AG08396 (cell line): ENCODE measurements at regions not wholly inside any gene's neighbourhood (a gene's known extent, or its start where the extent isn't known, plus 50 kb on each side); places are given as distances from the start of the nearest gene placed in this dataset.
"Not testable (repeated sequence)": the region's sequence is repeated elsewhere in the genome, so short reads cannot be mapped to it uniquely, and the experiment has no call there.

Experiments
- DNase-seq: peaks from one replicate; pipeline ENCODE4 v3.0.0; 2012; ENCODE audit warnings: low spot score, mixed read lengths

DNA sequence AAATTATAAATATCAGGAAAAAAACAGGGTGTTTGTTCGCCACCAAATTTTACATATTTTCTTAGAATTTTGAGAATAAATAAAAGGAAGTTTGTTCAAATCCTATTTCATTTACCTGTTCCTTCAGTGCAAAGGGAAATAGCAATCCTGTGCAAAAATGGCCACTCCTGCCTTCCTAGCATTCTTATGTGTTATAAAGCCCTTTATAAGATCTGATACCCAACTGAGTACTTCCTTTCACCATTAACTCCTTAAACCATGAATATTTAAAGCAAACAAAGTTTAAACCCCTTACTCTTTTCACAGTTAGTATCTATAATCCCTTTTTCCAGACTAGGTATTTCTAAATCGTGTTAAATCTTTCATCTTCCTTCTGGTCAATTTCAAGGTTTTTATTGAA, 427.8 kb downstream of the NR4A2 start:
- no peak for DNase-seq

DNA sequence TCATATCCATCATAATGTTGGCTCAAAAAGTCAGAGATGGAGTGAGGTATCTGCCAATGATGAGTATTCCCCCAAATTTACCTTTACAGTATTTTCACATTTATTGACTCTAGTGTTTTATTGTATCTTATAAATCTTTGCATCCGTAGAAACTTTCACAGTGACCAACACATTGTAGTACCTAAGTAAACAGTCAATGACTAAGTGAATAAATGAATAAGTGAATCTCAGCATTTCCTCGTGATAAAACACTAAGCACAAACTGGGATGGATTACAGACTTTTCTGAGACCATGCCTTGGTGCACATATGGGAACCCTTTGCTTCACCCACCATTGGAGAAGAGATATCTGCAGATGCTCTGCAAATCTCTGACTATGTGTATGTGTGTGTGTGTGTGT, 429.9 kb downstream of the NR4A2 start:
- no peak for DNase-seq

DNA sequence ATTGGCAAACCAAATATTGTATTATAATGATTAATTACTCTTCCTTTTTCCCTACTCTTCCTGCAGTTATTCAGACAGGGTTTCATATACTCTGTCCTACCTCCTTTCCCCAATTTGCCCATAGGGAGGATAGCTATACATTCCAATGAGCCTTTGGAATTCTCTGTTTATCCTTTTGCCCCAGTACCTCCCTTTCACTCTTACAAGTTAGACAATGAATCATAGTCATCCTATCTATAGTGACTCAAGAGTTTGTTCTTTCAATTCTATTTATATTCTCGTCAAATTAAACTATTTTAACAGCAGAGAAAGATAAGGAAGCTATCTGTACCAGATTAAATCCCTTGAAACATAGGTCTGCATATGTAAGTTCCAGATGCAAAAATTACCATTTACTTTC, 437.5 kb downstream of the NR4A2 start:
- no peak for DNase-seq

DNA sequence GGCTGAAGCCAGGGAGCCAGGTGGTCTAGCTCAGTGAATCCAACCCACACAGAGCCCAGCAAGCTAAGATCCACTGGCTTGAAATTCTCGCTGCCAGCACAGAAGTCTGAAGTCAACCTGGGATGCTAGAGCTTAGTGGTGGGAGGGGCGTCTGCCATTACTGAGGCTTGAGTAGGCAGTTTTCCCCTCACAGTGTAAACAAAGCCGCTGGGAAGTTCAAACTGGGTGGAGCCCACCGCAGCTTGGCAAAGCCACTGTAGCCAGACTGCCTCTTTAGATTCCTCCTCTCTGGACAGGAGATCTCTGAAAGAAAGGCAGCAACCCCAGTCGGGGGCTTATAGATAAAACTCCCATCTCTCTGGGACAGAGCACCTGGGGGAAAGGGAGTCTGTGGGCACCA, 452.1 kb downstream of the NR4A2 start:
- DNase-seq = not testable (repeated sequence)

DNA sequence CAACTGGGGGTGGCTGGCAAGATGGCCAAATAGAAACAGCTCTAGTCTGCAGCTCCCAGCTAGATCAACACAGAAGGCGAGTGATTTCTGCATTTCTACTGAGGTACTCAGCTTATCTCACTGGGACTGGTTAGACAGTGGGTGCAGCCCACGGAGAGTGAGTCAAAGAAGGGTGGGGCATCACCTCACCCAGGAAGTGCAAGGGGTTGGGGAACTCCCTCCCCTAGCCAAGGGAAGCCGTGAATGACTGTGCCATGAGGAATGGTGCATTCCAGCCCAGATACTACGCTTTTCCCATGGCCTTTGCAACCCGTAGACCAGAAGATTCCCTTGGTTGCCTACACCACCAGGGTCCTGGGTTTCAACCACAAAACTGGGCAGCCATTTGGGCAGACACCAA, 452.6 kb downstream of the NR4A2 start:
- not testable (repeated sequence) for DNase-seq

DNA sequence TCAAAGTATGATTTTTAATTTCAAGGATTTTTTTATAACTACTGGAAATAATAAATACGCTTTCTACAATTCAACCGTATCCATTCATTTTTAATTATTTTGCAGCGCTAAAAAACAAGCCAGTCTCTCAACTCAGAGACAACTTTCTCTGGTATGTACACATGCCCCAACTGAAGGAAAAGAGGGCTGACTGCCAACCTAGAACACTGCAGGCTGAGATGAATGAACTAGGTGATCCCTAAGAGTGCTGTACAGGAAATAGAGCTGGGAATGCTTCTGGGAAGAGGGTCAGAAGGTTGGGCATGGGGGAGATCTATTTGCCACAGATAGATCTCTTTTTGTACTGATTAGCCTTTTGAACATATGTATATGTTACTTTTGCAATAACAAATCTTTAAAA, 460.1 kb downstream of the NR4A2 start:
- no peak for DNase-seq

DNA sequence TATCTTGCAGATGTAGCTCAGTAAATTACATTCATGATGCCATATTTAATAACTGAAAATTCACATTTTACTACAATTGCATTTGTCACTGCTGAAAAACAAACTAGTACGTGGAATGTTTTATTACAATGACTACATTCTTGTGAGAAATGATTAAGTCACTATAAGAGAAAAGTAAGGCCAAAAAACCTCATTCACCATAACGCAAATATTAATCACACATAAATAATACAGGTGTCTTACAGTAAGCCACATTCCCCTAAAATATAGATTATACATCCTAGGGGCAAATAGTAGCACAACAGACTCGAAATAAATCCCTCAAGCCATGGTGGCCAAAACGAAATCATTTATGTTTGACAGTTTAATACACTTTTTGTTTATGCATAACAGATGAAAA, 460.6 kb downstream of the NR4A2 start:
- no peak for DNase-seq

DNA sequence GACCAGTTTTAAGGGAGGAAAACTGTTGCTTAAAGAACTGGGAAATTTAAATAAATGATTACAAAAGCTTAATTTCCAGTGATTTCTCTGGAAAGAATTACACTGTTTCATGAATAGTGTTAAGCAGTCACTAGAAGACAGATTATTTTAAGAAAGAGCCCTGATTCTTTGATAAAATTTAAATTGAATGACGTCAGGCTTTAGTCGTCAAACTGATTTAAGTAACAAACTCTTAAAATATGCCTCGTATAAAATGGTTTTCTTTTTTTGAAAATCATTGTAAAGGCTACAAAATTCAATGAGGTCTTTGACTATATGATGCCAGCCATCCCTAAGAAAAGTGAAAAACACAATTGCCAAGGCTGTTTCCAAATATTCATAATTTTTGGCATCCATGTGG, 465.0 kb downstream of the NR4A2 start:
- no peak for DNase-seq

DNA sequence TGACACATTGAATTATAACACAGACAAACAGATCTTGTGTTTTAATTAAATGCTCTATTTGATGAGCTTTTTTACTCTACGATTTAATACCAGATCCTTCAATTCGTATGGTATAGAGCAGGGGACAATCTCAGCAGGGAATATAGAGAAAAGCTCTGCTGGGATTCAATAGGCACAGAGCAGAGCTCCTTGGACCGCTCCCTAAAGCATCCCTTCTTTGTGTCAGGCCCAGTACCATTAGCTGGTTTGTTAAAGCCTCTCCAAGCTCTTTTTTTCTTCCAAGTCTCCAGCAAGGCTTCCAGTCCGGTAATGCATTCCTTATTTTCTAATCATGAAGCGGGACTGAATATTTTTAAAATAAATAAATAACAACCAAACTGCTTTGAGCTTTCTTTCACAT, 466.0 kb downstream of the NR4A2 start:
- no peak for DNase-seq

DNA sequence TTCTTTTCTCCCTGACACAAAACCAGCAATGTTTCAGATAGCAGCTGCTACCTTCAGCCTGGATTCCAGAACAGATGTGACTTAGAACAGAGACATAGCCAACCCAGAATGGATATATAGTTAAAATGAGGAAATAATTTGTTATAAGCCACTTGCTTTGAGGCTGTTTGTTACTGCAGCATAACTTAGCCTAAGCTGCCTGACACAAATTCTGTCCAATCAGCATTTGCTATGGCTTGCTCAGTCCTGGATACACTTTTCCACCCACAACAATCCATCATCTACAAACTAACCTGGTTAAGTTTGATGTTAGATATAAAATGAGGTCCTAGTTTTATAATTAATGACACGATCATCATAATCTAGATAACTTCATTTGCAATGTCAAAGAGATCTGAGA, 480.4 kb downstream of the NR4A2 start:
- no peak for DNase-seq

DNA sequence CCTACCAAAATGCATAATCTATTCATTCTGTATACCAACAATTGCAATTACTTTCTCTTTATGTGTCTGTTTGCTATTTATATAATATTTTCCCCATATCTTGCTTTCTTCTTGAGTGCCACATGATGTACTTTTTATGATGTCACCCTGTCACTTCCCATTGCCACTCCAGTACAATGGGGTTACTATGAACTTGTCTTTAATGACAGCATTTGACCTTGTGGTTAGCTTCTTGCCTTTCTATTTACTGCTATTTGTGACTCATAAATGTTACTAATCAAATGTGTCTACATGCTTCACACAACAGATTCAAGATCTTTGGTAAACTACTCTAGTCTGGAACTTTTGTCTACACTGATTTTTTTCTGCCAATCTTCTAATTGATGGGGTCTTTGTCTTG, 486.3 kb downstream of the NR4A2 start:
- DNase-seq = no peak

DNA sequence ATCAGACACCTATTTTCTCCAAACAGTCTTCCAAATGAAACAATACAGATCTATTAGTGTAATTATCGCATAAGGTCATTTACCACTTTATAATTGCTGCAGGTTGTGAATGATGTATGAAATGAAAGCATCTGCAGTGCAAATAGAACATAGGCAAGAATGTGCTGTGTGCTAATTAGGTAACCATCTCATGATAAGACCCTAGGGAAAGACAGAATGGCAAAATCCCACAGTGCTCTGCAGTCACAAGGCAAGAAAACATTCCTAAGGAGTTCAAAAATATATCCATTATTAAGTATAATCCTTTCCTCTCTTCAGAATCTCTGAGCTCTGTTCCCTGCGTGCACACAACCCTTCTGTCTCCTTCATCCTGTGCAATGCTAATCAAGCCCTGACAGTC, 488.1 kb downstream of the NR4A2 start:
- no peak for DNase-seq

DNA sequence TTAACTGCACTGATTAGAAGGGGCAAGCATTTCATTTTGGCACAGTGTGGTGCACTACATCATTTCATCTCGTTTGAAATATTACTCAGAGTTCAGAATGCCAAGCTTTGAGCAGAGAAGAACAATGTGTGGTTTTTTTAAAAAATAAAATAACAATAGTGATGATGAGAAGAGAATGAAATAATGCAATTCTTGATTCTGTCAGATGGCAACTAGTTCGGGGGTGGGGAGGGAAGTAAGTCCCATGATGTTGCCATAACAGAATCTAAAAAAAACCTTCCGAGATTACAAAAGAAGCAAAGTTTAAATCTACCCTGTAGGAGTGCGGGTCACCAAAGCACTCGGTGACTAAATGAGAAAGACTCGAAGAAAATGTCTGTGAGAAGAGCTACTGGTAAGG, 490.4 kb downstream of the NR4A2 start:
- DNase-seq = no peak

DNA sequence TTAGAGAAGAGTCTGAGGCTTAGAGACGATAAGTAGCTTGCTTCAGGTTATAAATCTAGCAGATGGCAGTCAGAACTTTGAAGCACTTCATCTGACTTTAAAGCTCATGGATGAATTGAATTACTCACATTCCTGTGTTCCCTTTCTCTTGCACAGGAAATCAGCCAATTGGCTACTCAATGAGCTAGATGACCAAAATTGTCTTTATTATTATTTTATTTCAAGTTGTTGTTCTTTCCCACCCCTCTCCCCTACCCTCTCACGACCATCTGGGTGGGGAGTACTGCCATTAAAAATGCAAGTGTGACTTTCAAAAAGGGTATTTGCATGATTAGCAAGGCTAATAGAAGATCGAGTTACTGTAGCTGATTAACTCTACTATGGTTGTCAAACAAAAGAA, 491.1 kb downstream of the NR4A2 start:
- DNase-seq = no peak

DNA sequence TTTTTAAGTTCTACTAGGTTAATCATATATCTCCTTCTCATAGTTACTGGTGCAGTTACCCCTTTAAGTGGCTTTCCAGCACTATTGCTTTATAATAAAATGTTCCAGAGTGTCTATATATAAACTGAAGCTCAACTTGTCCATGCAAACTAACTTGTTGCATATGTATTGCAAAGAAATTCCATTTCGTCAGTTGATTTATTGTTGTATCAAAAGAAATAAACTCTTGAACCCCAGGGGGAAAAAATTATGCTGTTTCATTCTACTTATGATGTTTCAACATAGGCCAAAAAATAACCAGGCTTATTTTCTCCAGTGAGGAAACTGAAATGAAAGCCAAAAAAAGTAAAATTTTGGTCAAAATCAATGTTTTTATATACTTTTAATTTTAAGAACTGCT, 491.9 kb downstream of the NR4A2 start:
- no peak for DNase-seq

DNA sequence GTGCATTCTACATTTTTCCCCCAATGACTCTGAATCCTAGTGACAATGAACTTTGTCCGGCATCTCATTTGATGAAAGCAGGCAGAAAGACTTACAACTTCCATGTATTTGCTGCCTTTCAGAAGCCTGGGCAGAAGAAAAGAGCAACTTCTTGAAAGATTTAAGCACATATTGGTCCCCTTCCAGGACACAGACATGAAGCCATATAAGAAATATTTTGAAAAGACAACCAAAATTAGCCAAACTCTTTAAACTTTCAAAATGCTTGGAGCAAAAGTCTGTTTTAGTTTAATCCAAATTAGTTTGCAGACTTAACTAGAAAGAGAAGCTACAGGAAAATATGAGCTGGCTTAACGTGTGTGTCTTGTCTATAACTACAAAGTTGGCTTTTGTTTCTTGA, 492.5 kb downstream of the NR4A2 start:
- DNase-seq = no peak

DNA sequence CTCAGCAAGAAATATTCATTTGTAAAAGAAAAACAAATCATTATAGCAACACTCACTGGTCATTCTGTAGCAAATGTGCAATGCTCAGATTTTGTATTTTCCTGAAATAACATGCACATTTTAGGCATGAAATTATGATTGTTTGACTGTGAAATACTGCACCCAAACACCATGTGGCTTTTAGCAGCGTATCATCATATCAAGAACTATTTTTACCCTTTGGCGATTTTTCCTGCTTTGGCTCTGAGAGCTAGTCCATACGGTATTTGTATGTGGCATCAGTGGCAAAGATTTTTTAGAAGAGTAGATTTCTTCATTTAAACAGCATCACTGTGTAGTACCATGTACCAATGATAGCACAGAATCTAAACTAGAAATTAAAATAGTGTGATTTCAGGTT, 493.1 kb downstream of the NR4A2 start:
- no peak for DNase-seq

DNA sequence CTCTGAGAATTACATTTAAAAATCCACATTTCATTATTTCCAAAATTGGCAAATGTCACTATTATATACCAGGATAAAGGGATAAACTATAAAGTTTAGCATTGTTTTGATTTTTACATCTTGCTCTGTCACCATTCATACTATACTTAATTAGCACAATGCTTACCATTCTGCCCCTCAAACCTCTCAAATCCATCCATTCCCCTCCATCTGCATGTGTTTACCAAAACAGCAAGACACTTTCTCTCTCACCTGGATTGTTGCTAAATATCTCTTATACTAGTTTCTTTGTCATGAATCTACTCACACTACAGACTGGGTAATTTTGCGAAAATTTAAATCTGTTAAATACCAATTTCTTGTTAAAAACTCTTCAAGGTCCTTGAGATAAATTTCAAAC, 496.1 kb downstream of the NR4A2 start:
- DNase-seq = no peak

DNA sequence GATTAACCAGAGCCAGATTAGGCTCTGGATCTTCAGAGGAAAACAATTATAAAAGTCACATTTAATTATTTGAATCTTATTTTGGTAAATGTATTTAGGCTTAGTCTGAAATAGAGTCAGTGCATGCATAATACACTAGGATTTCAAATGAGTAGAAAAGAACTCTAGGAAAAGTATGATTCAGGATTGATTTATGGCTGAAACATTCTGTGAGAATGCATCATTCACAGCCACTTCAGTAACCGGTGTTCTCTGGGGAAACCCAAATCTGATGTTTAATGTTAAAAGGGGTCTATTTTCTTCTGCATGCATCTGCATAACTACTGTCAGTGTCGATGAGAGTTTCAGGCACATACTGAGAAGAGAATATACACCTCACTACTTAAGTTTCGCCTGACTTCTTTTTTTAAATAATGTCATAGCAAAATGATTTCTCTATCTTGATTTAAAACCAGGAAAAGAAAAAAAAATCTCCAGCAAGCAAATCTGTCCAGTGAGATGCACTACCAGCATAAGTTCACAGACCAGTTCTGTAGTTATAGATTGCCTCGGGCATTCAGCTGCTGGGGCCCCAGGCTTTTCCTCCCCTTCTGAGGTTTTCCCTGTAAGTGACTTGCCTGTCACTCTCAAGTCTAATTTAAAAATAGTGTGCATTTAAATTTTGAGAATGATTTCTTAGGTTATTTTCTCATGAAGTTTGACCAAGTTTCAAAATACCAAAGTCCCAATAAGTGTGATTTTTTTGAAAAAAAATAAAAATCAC, 501.5 kb downstream of the NR4A2 start:
- DNase-seq = no peak

DNA sequence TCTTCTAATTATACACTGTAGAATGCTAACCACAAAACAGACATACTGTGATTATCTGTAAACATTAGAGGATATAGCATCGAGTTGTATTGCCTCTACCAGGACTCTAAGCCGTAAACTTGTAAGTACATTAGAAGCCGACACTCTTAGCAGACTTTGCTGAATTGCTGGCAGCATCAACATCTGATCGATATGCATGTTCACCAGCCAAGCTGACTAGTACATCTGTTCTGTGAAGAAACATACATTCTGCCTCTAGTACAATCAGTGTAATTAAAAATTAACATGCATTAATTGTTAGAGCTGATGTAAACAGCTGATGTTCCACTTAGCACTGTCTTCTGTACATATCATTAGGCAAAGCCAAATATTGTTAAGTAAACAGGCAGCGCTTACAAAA, 502.2 kb downstream of the NR4A2 start:
- no peak for DNase-seq

DNA sequence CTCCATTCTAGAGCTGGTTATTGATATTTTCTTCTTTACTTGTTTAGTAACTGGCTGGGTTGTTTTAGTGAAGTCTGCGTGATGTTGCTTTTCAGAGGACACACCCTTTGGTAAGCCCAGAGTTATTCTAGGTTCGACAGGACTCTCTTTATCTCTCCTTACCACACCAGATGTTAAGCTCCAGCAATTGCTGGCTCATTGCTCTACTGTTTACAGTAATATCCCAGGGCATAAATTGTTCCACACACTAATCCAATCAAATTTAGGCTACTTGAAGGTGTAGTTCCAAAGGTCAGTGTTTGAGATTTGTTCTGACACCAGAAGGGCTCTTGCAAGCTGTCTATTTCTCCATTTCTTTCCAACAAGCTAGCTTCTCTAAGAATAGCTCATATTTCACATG, 506.6 kb downstream of the NR4A2 start:
- DNase-seq = no peak

DNA sequence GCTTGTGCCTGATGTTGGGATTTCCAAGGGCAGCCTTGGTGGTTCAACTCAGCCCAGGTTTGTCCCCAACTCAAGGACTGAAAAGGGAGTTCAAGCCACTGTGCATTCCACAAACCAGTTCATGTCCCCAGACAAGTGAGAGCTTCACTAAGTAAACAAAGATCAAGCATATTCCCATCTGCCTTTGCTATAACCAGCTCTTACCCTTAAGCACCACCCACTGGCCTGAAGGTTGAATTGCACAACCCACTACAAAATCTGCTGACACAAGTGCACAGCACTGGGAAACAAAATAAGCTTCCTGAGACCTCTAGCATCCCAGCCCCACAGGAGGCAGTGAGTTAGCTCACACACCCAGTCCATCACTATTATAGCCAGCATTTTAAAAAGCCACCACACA, 516.7 kb downstream of the NR4A2 start:
- DNase-seq = no peak

DNA sequence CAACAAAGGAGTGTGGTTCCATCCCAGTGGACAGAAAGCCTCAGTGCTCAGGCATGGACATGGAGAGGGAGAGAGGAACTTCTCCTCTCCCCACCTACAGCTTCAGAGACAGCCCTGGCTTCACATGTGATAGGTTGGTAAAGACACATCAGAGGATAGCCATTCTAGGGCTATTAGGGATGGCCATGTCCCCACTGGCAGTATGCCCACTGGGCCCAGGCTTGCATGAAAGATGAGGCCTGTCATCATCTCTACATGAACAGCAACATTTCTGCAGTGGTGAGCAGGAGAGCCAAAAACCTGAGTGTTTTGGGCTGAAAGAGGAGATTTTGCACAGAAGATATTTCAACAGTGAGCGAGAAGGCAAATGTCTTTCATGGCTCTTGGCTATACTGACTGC, 517.2 kb downstream of the NR4A2 start:
- DNase-seq = no peak

DNA sequence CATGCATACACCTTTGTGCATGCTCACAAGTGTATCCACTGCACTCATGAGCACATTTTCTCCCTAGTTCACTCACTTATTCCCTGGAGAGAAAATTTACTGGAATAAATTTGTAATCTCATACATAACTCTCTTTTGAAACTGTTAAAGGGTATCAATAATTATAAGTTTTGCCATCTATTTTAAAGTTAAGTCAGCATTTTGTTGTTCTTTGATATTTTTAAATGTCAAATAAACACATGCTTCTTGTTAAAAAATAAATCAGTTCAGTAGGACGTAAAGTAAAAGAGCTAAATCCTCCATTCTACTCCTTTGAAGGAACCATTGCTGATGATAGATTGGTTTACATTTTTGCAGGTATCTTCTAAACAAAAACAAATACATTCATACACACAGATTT, 522.1 kb downstream of the NR4A2 start:
- DNase-seq = no peak

DNA sequence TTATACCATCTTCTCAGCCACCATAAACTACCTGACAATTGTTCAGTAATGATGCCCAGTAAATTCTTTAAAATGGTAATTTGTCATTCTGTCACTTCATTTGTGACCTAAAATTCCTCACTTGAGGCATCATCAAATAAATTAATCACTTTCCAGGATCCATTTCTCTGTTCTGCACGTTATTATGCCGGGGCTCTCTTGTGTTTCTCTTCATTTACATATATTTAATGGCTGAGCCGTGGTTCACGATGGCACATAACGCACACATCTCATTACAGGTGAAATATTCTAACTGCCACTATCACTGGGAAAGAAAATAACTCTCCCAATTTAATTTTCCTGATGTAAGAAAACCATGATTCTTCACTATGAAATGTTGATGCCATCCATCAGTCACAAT, 529.6 kb downstream of the NR4A2 start:
- no peak for DNase-seq
